ENCODE measurements at regions not wholly inside any gene's neighbourhood (a gene's known extent, or its start where the extent isn't known, plus 50 kb on each side); places are given as distances from the start of the nearest gene placed in this dataset.

- TF ChIP-seq CTCF (IDR thresholded peaks at IDR 0.05; ENCODE audit: poor library complexity, severe bottlenecking) = no peak
- TF ChIP-seq RAD21 (conservative IDR thresholded peaks at IDR 0.05) = no peak
- TF ChIP-seq EP300 (conservative IDR thresholded peaks at IDR 0.05; ENCODE audit: poor library complexity, severe bottlenecking) = no peak
Measured at GRCh38 chr19:31211088-31211487, 138.1 kb downstream of the TSHZ3 start.

All from neural cell (in vitro differentiated cells).